KBM-7 (cell line): ENCODE measurements at regions not wholly inside any gene's neighbourhood (a gene's known extent, or its start where the extent isn't known, plus 50 kb on each side); places are given as distances from the start of the nearest gene placed in this dataset.
A peak's percentile ranks its signal among the peaks of the same experiment; 100 is the strongest.

Experiments
- DNase-seq: peaks from one replicate; pipeline ENCODE4 v3.0.0-alpha.2; 2015
- in situ Hi-C: fragments of 300-500 bp; cut with MboI; formaldehyde crosslinking; loops from 2 replicates; pipeline ENCODE4 v1.14.3; 2020; ENCODE audit warnings: low sequenced_read_pairs, low pct_unique_long_range_greater_than_20kb, mixed read lengths

- in situ Hi-C loops, result no loop called here
Observed at GRCh38 chr4:59217910-59218631, 1982.1 kb upstream of the ADGRL3 start.

GRCh38 chr4:59222221-59222620 is 1977.9 kb upstream of the ADGRL3 start:
- in situ Hi-C loops, result no loop called here
- DNase-seq, result no peak

More at GRCh38 chr4:59217910-59218631, 1982.1 kb upstream of the ADGRL3 start:
- no peak for DNase-seq

- in situ Hi-C loops, result no loop called here
- DNase-seq, result no peak
Observed at GRCh38 chr4:59223292-59223941, 1976.7 kb upstream of the ADGRL3 start.

GRCh38 chr4:59238212-59238611 is 1961.9 kb upstream of the ADGRL3 start:
- in situ Hi-C loops, result no loop called here
- DNase-seq, result no peak

GRCh38 chr4:59240011-59240410 is 1960.1 kb upstream of the ADGRL3 start:
- in situ Hi-C loops, result no loop called here
- no peak for DNase-seq

- in situ Hi-C loops, result no loop called here
- peak; percentile 60 for DNase-seq
Observed at GRCh38 chr4:59243038-59243437, 1957.1 kb upstream of the ADGRL3 start.

- in situ Hi-C loops, result no loop called here
- DNase-seq, result peak; percentile 8
Observed at GRCh38 chr4:59247032-59247431, 1953.1 kb upstream of the ADGRL3 start.

GRCh38 chr4:59248313-59248712 is 1951.8 kb upstream of the ADGRL3 start:
- in situ Hi-C loops, result no loop called here
- no peak for DNase-seq

GRCh38 chr4:59249110-59249509 is 1951.0 kb upstream of the ADGRL3 start:
- in situ Hi-C loops, result no loop called here
- no peak for DNase-seq

- in situ Hi-C loops, result no loop called here
- no peak for DNase-seq
Observed at GRCh38 chr4:59258002-59258401, 1942.1 kb upstream of the ADGRL3 start.

GRCh38 chr4:59307609-59308008 is 1892.5 kb upstream of the ADGRL3 start:
- in situ Hi-C loops, result no loop called here
- DNase-seq, result no peak

- in situ Hi-C loops, result no loop called here
- DNase-seq, result no peak
Observed at GRCh38 chr4:59314637-59315036, 1885.5 kb upstream of the ADGRL3 start.

- no peak for DNase-seq
- in situ Hi-C loops, result no loop called here
Observed at GRCh38 chr4:59339631-59340030, 1860.5 kb upstream of the ADGRL3 start.

GRCh38 chr4:59341506-59341905 is 1858.6 kb upstream of the ADGRL3 start:
- in situ Hi-C loops, result no loop called here

GRCh38 chr4:59348949-59349348 is 1851.2 kb upstream of the ADGRL3 start:
- no peak for DNase-seq
- in situ Hi-C loops, result no loop called here

More at GRCh38 chr4:59341506-59341905, 1858.6 kb upstream of the ADGRL3 start:
- no peak for DNase-seq

- no peak for DNase-seq
- in situ Hi-C loops, result no loop called here
Observed at GRCh38 chr4:59369229-59369628, 1830.9 kb upstream of the ADGRL3 start.

GRCh38 chr4:59374416-59374815 is 1825.7 kb upstream of the ADGRL3 start:
- no peak for DNase-seq
- in situ Hi-C loops, result no loop called here

- no peak for DNase-seq
- in situ Hi-C loops, result no loop called here
Observed at GRCh38 chr4:59380841-59381366, 1819.2 kb upstream of the ADGRL3 start.

- DNase-seq, result no peak
- in situ Hi-C loops, result no loop called here
Observed at GRCh38 chr4:59381591-59381990, 1818.5 kb upstream of the ADGRL3 start.
